Upper lobe of left lung (tissue), 6 donors: ENCODE measurements at regions not wholly inside any gene's neighbourhood (a gene's known extent, or its start where the extent isn't known, plus 50 kb on each side); places are given as distances from the start of the nearest gene placed in this dataset.
A peak's percentile ranks its signal among the peaks of the same experiment; 100 is the strongest.

Source experiments
- ATAC-seq, 2 donors: fragments of 200-7000 bp; cut with Tn5 transposase; one replicate each; pipeline ENCODE4 v1.9.1; 2022; ENCODE audit warnings: mild to moderate bottlenecking in 2 of 2, moderate library complexity in 2 of 2; ENCODE audit not compliant: low FRiP score in 2 of 2
- DNase-seq, 2 donors: peaks; one replicate each; pipeline ENCODE4 v3.0.0-alpha.2; 2019 to 2020
- H3K27ac ChIP-seq, 4 donors: fragments of 200-600 bp; sonication (generic); one replicate each; pipeline ENCODE4 v1.5.1; 2016 to 2019
- H3K27me3 ChIP-seq, 4 donors: fragments of 200-600 bp; sonication (generic); one replicate each; pipeline ENCODE4 v1.5.1; 2017 to 2019
- H3K36me3 ChIP-seq, 4 donors: fragments of 200-600 bp; sonication (generic); one replicate each; pipeline ENCODE4 v1.5.1; 2016 to 2019
- H3K4me1 ChIP-seq, 4 donors: fragments of 200-600 bp; sonication (generic); one replicate each; pipeline ENCODE4 v1.5.1; 2018 to 2019
- H3K4me3 ChIP-seq, 4 donors: fragments of 200-600 bp; sonication (generic); one replicate each; pipeline ENCODE4 v1.5.1; 2017 to 2019; ENCODE audit warnings: mild to moderate bottlenecking in 2 of 4, moderate library complexity in 1 of 4
- H3K9me3 ChIP-seq, 4 donors: fragments of 200-600 bp; sonication (generic); one replicate each; pipeline ENCODE4 v1.5.1; 2018 to 2019
- EP300 ChIP-seq, 4 donors: sonication (generic); formaldehyde crosslinking; IDR thresholded peaks; one replicate each; pipeline ENCODE4 v1.5.1; 2017; ENCODE audit warnings: antibody characterized with exemption in 4 of 4, control low read depth in 2 of 4
- POLR2A ChIP-seq, 4 donors: fragments of 450-650 bp; IDR thresholded peaks; one replicate each; pipeline ENCODE4 v1.5.1; 2016 to 2017; ENCODE audit warnings: antibody characterized with exemption in 4 of 4, mild to moderate bottlenecking in 2 of 4
- POLR2AphosphoS5 ChIP-seq, 2 donors: sonication (generic); formaldehyde crosslinking; IDR thresholded peaks; one replicate each; pipeline ENCODE4 v1.5.1; 2017; ENCODE audit warnings: antibody characterized with exemption in 2 of 2
- WGBS, 2 donors: methylation state at CpG; one replicate each; pipeline ENCODE4 v1.1.5; 2017 to 2018; 5-methylcytosine and 5-hydroxymethylcytosine counted together
- TF ChIP-seq, protein P1 (sequence below), 6 experiments: fragments of 450-650 bp in 4 of 6; fragments of 200-600 bp in 2 of 6; sonication (generic) in 2 of 6; IDR thresholded peaks; one replicate each; pipeline ENCODE4 v1.5.1; 2016 to 2019; ENCODE audit warnings: antibody characterized with exemption in 6 of 6
- donor health status: DM: no; HTN: no; CAD: no; lungs with moderate emphysema.
- donor health status: DM: no; HTN: yes; CAD: no; lungs with severe emphysema.

GRCh38 chr13:22447132-22447886 lies 733.5 kb upstream of the SGCG start:
- Histone ChIP-seq H3K36me3 (no peaks in the 10 kb centered on the region), H3K4me3 (no peak overlapping the region), H3K27me3 (no peaks in the 10 kb centered on the region), H3K9me3 (no peaks in the 10 kb centered on the region), H3K4me1 (peaks cover 0 to 7% (median 0%) of the 10 kb centered on the region in 4 donors), H3K27ac (no peak overlapping the region)
- DNase-seq (no peak), ATAC-seq (no peak)
- WGBS, 2 donors: 60 to 63% methylated on average over 7 of the region's 7 CpGs
- no peak for TF ChIP-seq POLR2AphosphoS5 (IDR thresholded peaks at IDR 0.05)
- TF ChIP-seq, protein P1, sequence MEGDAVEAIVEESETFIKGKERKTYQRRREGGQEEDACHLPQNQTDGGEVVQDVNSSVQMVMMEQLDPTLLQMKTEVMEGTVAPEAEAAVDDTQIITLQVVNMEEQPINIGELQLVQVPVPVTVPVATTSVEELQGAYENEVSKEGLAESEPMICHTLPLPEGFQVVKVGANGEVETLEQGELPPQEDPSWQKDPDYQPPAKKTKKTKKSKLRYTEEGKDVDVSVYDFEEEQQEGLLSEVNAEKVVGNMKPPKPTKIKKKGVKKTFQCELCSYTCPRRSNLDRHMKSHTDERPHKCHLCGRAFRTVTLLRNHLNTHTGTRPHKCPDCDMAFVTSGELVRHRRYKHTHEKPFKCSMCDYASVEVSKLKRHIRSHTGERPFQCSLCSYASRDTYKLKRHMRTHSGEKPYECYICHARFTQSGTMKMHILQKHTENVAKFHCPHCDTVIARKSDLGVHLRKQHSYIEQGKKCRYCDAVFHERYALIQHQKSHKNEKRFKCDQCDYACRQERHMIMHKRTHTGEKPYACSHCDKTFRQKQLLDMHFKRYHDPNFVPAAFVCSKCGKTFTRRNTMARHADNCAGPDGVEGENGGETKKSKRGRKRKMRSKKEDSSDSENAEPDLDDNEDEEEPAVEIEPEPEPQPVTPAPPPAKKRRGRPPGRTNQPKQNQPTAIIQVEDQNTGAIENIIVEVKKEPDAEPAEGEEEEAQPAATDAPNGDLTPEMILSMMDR (IDR thresholded peaks at IDR 0.05): no peak
- TF ChIP-seq EP300 (IDR thresholded peaks at IDR 0.05): no peak
- TF ChIP-seq POLR2A (IDR thresholded peaks at IDR 0.05): no peak

DNA sequence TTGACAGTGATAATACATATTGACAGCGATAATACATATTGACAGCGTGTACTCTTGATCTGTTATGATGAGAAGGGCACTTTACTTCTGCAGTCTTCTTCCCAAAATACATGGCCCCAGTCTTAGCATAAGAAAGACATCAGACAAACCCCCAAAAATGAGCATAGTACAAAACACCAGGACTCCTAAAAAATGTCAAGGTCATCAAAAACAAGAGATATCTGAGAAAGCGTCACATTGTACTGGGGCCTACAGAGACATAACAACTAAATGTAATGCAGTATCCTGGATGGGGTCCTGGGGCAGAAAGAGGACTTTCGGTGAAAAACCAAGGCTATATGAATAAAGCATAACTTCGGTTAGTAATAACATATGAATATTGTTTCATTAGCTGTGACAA lies 731.5 kb upstream of the SGCG start:
- ATAC-seq (no peak), DNase-seq (no peak)
- H3K36me3 ChIP-seq: no peaks in the 10 kb centered on the region
- no peaks in the 10 kb centered on the region for H3K9me3 ChIP-seq
- WGBS, 2 donors: 79 to 83% methylated on average over 5 of the region's 5 CpGs
- H3K4me3 ChIP-seq: no peak overlapping the region
- H3K4me1 ChIP-seq: peaks cover 0 to 7% (median 0%) of the 10 kb centered on the region in 4 donors
- no peak overlapping the region for H3K27ac ChIP-seq
- no peaks in the 10 kb centered on the region for H3K27me3 ChIP-seq
- no peak for TF ChIP-seq POLR2AphosphoS5 (IDR thresholded peaks at IDR 0.05)
- TF ChIP-seq, protein P1 (IDR thresholded peaks at IDR 0.05): no peak
- no peak for TF ChIP-seq EP300 (IDR thresholded peaks at IDR 0.05)
- no peak for TF ChIP-seq POLR2A (IDR thresholded peaks at IDR 0.05)

GRCh38 chr13:22451327-22451741 lies 729.4 kb upstream of the SGCG start:
- Histone ChIP-seq H3K36me3 (no peaks in the 10 kb centered on the region), H3K9me3 (no peaks in the 10 kb centered on the region), H3K27me3 (no peaks in the 10 kb centered on the region), H3K4me1 (peaks cover 0 to 7% (median 0%) of the 10 kb centered on the region in 4 donors), H3K27ac (no peak overlapping the region), H3K4me3 (no peak overlapping the region)
- DNase-seq (peak in 1 of 2 donors; percentile 24), ATAC-seq (peak in 1 of 2 donors; percentile 67)
- TF ChIP-seq, protein P1 (IDR thresholded peaks at IDR 0.05): no peak
- TF ChIP-seq EP300 (IDR thresholded peaks at IDR 0.05) (no peak), POLR2A (IDR thresholded peaks at IDR 0.05) (no peak), POLR2AphosphoS5 (IDR thresholded peaks at IDR 0.05) (no peak)
- WGBS, 2 donors: 53 to 54% methylated on average over 5 of the region's 5 CpGs

DNA sequence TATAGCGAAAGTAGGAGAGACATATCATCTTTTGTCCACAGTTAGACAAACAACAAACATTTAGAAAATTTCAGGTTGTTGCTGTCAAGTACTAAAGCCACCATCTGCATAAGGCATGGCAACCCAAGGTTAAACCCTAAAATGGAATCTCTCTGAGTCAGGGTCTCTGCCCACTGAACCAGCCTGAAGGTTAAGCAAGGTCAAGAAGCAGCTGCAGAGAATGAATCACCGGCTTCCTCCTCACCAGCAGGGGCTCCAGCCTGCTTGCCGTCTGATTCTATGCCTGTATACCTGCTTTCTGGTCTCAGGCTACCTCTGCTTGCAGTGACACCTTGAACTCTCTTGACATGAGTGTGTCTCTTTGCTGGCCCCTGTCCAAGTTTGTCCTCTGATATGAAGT lies 726.2 kb upstream of the SGCG start:
- WGBS, 2 donors: 70 to 74% methylated on average over 3 of the region's 3 CpGs

More for the DNA sequence above, 726.2 kb upstream of the SGCG start:
- Histone ChIP-seq H3K36me3 (no peaks in the 10 kb centered on the region), H3K4me1 (peaks cover 0 to 7% (median 0%) of the 10 kb centered on the region in 4 donors), H3K27ac (no peak overlapping the region), H3K4me3 (no peak overlapping the region), H3K27me3 (no peaks in the 10 kb centered on the region), H3K9me3 (no peaks in the 10 kb centered on the region)
- DNase-seq (no peak), ATAC-seq (no peak)
- no peak for TF ChIP-seq POLR2A (IDR thresholded peaks at IDR 0.05)
- TF ChIP-seq, protein P1 (IDR thresholded peaks at IDR 0.05): no peak
- TF ChIP-seq POLR2AphosphoS5 (IDR thresholded peaks at IDR 0.05): no peak
- no peak for TF ChIP-seq EP300 (IDR thresholded peaks at IDR 0.05)
